Activated effector memory CD4-positive, alpha-beta T cell treated with Interleukin-2 at 50 U/mL for 16 hours (primary cell): ENCODE measurements at regions not wholly inside any gene's neighbourhood (a gene's known extent, or its start where the extent isn't known, plus 50 kb on each side); places are given as distances from the start of the nearest gene placed in this dataset.

Experiments used
- DNase-seq: peaks from one replicate; pipeline ENCODE4 v3.0.0-alpha.2; 2020

DNA sequence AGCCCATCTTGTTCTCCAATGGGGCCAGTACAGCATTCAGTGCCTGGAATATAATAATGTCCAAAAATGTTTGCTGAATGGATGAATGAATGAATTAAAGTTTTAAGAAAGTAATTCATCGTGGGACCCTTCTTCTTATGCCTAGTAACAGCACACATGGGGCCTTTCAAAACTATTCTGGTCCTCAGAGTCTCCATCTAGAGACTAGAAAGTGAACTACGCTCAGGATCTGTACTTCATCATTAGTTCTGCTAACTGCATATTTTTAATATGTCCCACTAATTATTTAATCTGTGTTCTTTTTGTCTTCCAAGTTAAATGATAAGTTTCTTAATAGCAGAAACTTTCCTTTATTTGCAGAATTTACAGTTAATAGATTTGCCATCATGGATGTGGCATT is 172.5 kb downstream of the SMAD2 start:
- no peak for DNase-seq

- peak; percentile 25 for DNase-seq
Observed at GRCh38 chr18:47756364-47757016, 174.0 kb downstream of the SMAD2 start.

DNA sequence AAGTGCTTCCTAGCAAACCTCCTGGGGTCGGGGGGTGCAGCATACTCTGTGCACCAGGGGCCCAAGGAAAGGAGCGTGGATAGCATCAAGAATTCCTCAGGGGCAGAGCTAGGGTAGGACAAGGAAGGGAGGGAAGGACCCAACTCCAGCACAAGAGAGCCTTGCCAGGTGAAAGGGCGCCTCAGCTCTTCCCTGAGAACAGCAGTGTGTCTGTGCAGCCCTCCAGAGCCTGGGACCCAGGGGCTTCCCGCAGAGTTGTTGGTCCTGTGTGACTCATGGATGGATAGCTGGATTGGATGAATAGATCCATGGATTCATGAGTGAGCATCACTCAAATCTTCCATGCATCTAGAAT is 175.4 kb downstream of the SMAD2 start:
- DNase-seq, result no peak

GRCh38 chr18:47754311-47755101 is 176.0 kb downstream of the SMAD2 start:
- DNase-seq, result peak; percentile 16

DNA sequence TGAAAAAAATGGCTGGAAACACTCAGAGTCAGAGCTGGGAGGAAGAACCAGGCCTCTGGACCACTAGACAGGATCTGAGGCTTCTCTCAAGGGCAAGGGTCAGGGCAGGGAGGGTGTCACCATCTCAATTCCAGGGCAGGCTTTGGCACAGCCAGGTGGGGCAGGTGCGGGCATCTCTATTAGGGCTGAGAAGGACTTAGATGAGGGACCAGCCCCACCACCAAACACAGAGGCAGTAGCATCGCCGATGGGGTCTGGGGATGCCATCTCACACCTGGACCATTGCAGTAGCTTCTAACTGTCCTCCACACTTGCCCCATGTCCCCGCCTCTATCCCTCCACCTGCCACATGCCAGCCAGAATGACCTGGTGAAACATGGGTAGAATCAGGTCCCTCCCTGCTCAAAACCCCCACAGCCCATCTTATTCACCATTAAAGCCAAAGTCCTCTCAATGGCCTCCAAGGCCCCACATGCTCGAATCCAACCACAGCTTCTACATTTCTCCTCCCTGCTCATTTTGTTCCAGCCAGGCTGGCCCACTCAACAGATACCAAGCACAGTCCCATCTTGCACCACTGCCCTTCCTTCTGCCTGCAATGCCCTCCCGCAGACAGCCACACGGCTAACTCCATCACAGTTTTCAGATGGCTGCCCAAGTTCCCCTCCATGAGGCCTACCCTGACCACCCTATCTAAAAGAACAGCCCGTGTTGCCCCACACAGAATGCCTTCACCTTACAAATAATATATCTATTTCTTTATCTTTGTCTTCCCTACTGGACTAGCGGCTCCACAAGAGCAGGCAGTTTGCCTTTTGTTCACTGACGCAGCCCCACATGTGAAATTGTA is 177.4 kb downstream of the SMAD2 start:
- DNase-seq, result no peak

GRCh38 chr18:47750889-47751423 is 179.5 kb downstream of the SMAD2 start:
- no peak for DNase-seq

- no peak for DNase-seq
Observed at GRCh38 chr18:47749600-47749973, 180.9 kb downstream of the SMAD2 start.

DNA sequence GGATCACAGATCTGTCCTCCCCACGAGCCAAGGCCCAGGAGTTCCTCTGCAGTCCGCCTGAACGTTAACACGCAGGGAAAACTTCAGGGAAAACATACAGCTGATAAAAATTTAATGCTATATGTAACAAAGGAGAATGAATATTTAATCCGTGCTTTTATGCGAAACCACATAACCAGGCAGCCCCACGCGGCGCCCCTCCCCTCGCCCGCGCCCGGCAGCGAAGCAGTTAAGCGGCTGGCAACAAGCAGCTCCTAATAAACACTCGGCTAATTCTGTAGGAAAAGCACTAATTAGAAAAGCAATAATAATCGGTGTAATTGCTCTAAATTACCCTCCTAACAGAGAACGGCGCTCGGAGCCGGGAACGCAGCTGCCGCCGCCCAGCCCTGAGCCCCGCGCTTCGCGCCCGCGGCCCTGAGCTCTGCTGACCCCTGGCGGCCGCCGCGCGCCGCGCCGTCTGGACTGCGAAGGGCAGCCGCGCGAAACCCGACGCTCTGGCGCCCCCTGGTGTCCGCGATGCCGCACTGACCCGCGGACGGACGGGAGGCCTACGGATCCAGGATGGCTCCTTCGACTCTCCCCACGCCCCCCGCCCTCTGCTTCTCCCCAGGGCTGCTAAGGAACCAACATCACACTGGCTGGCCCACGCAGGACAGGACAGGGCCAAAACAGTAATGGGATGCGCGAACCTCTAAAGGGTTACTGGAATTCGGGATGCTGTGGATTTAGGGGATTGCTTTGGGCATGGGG is 181.4 kb downstream of the SMAD2 start:
- peak; percentile 76 for DNase-seq

- no peak for DNase-seq
Observed at GRCh38 chr18:47748093-47748796, 182.2 kb downstream of the SMAD2 start.

DNA sequence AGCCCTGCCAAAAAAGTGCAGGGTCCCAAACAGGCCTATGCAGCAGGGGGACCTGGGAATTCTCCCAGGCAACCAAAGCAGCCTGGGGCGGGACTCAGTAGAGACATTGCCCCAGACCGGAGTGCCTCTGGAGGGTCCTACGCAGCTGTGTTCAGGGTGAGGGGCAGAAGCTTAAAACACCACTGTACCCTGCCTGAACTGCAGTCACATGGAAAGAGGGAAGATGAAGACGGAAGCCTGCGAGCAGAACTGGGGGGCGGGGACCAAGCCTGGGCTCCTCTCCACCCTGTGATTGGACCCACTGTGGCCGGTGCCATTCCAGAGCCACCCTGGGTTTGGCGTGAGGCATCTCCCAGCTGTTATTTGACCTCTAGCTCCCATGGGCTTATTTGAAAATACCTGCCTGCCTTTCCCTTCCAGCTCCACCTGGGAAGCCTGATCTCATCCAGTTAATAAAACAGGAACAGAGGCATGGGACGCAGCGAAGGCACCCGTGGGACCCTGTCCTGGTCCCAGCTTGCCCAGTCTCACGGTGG is 183.1 kb downstream of the SMAD2 start:
- DNase-seq, result no peak

DNA sequence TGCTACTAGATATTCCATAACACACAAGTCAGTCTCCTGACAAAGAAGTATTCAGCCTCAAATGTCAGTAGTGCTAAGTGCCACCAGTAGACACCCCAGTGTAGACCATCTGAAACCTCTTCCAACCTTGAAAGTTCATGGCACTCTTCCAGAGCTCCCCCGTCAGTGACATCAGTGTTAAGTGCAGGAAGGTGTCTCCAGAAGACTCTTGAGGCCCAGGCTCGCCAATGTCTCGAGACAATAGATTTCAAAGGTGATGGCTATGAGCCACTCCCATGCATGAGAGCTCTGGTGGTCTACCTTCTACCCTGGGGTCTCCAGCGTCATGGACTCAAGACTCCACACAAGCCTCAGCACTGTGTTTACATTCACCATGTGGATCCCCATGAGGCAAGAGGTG is 183.8 kb downstream of the SMAD2 start:
- no peak for DNase-seq

- no peak for DNase-seq
Observed at GRCh38 chr18:47745227-47745626, 185.2 kb downstream of the SMAD2 start.

DNA sequence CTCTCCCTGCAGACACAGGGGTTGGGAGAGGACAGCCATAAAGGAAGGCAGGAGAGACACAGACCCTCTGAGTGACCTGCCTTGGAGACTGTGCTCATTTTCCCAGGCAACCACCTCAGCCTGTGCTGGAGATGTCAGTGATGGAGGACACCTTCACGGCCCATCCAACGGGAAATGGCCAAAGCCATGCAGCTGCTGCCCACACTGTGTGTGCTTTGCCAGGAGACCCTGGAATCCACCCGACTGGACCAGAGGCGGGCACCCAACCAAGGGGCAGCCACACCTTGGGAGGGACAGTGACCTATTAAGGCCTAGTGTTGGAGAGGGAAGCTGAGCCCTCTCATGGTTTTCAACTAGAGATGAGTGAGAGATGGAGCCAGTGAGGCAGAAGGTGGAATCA is 192.5 kb downstream of the SMAD2 start:
- no peak for DNase-seq

DNA sequence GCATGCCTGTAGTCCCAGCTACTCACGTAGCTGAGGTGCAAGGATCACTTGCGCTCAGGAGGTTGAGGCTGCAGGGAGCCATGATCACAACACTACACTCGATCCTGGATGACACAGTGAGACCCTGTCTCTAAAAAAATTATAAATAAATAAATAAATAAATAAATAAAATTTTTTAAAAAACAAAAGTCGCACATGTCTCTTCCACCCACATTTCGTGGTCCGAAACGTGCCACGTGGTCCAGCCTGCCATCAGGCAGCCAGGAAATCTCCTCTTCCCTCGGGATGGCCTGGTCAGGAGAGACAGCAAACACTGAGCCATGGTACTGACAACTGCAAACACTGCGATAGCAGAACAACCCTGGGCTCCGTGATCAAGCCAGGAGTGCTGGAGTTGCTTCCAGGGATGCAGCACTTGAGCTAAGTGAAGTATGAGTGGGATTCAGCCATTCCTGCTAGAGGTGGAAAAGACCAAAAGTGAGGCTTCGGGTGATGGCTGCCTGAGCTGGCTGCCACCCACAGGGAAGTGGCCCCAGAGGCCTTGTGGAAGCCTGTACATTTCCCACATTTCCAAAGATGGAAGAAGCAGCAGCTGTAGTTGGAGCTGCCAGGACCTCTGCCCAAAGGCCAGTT is 193.1 kb downstream of the SMAD2 start:
- DNase-seq, result no peak

DNA sequence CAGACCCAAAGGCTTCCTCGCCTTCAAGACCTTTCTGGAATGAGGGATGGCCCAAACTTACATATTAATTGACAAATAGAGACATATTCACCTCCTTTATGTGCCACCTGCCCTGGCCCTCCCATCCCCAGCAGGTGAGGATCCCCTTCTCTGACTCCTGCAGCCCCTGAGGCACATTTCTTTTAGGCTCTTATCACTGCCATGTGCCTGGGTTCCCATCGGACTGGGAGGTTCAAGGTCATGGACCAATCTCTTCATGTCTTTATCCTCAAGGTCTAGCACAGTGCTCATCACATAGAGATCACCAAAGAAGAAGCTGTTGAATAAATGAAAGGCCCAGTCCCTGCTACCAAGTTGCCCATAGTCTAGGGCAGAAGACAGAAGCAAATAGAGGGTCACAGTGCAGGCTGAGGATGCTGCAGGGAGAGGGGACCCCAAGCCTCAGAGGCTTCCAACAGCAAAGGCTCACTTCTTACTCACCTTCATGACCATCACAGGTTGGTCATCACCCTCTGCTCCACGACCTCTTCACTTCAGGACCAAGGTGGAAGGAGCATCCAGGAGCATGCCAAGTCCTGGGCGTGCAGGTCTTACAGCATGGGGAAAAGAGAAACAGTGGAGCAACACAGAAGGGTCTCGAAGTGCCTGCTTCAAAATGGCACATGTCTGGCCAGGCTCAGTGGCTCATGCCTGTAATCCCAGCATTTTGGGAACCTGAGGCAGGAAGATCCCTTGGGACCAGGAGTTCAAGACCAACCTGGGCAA is 193.9 kb downstream of the SMAD2 start:
- no peak for DNase-seq

- no peak for DNase-seq
Observed at GRCh38 chr18:47735041-47735702, 195.3 kb downstream of the SMAD2 start.

- no peak for DNase-seq
Observed at GRCh38 chr18:47731276-47731675, 199.2 kb downstream of the SMAD2 start.

GRCh38 chr18:47730795-47731194 is 199.7 kb downstream of the SMAD2 start:
- no peak for DNase-seq

- no peak for DNase-seq
Observed at GRCh38 chr18:47729356-47729755, 201.1 kb downstream of the SMAD2 start.

- no peak for DNase-seq
Observed at GRCh38 chr18:47728921-47729320, 201.5 kb downstream of the SMAD2 start.
